ENCODE measurements at regions not wholly inside any gene's neighbourhood (a gene's known extent, or its start where the extent isn't known, plus 50 kb on each side); places are given as distances from the start of the nearest gene placed in this dataset.

- no peak overlapping the region for H3K27ac ChIP-seq
- TF ChIP-seq, protein P1, sequence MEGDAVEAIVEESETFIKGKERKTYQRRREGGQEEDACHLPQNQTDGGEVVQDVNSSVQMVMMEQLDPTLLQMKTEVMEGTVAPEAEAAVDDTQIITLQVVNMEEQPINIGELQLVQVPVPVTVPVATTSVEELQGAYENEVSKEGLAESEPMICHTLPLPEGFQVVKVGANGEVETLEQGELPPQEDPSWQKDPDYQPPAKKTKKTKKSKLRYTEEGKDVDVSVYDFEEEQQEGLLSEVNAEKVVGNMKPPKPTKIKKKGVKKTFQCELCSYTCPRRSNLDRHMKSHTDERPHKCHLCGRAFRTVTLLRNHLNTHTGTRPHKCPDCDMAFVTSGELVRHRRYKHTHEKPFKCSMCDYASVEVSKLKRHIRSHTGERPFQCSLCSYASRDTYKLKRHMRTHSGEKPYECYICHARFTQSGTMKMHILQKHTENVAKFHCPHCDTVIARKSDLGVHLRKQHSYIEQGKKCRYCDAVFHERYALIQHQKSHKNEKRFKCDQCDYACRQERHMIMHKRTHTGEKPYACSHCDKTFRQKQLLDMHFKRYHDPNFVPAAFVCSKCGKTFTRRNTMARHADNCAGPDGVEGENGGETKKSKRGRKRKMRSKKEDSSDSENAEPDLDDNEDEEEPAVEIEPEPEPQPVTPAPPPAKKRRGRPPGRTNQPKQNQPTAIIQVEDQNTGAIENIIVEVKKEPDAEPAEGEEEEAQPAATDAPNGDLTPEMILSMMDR (IDR thresholded peaks at IDR 0.05; ENCODE audit: low read depth, low read length), result no peak
Observed at GRCh38 chr3:170772175-170772574, 97.8 kb downstream of the RPL22L1 start.

DNA sequence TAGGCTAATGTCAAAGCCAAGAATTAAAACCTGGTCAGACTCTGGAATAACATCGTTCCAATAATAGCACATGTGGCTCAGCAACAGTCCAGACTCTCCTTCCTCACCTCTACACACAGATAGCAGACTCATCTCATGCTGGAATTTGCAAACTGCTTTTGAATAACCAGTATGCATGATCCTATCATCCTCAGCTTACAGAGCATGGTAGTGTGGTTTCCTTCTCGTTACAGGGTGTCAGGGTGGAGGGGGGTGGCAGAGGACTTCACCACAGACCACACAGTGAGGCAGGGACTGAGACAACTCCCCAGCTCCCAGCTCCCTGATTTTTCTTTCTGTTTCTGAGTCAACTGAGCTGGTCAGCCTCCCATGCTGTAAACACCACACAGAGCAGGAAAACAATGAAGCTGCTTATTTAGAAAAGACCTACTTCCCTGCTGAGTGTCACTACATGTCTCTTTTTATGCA, 101.6 kb downstream of the RPL22L1 start:
- Histone ChIP-seq H3K27me3 (ENCODE audit: insufficient read depth, low read depth, severe bottlenecking) (no peaks in the 10 kb centered on the region), H3K27ac (no peak overlapping the region), H3K4me3 (ENCODE audit: low read depth, low read length) (no peak overlapping the region), H3K36me3 (no peaks in the 10 kb centered on the region), H3K9me3 (ENCODE audit: severe bottlenecking) (no peaks in the 10 kb centered on the region)
- no peak for DNase-seq
- TF ChIP-seq, protein P1 (IDR thresholded peaks at IDR 0.05; ENCODE audit: low read depth, low read length), result no peak

More at GRCh38 chr3:170772175-170772574, 97.8 kb downstream of the RPL22L1 start:
- H3K36me3 ChIP-seq, result no peaks in the 10 kb centered on the region
- no peak overlapping the region for H3K4me3 ChIP-seq (ENCODE audit: low read depth, low read length)
- DNase-seq, result no peak
- no peaks in the 10 kb centered on the region for H3K9me3 ChIP-seq (ENCODE audit: severe bottlenecking)
- no peaks in the 10 kb centered on the region for H3K27me3 ChIP-seq (ENCODE audit: insufficient read depth, low read depth, severe bottlenecking)

GRCh38 chr3:170767576-170767941, 102.4 kb downstream of the RPL22L1 start:
- TF ChIP-seq, protein P1 (IDR thresholded peaks at IDR 0.05; ENCODE audit: low read depth, low read length), result no peak
- Histone ChIP-seq H3K4me3 (ENCODE audit: low read depth, low read length) (no peak overlapping the region), H3K9me3 (ENCODE audit: severe bottlenecking) (no peaks in the 10 kb centered on the region), H3K27me3 (ENCODE audit: insufficient read depth, low read depth, severe bottlenecking) (no peaks in the 10 kb centered on the region), H3K27ac (no peak overlapping the region), H3K36me3 (no peaks in the 10 kb centered on the region)
- no peak for DNase-seq

- TF ChIP-seq, protein P1 (IDR thresholded peaks at IDR 0.05; ENCODE audit: low read depth, low read length), result no peak
- Histone ChIP-seq H3K9me3 (ENCODE audit: severe bottlenecking) (no peaks in the 10 kb centered on the region), H3K27me3 (ENCODE audit: insufficient read depth, low read depth, severe bottlenecking) (no peaks in the 10 kb centered on the region), H3K36me3 (no peaks in the 10 kb centered on the region), H3K27ac (no peak overlapping the region), H3K4me3 (ENCODE audit: low read depth, low read length) (no peak overlapping the region)
- DNase-seq, result no peak
Observed at GRCh38 chr3:170766823-170767575, 103.0 kb downstream of the RPL22L1 start.

DNA sequence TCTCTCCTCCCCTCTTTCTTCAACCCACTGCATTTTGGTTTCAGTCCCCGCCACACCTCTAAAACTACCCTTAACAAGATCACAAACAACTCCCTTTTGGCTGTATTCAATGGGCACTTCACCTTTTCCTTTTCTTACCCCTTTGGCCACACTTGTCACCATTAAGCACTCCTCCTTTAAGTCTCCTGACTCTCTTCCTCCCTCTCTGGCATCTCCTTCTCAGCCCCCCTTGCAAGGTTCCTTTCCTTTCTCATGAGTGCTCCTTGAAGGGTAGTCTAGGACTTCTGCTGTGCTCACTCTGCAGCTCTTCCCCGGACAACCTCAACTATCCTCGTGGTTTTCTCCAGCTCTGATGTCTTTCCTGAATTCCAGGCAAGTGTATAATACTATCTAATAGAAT, 103.7 kb downstream of the RPL22L1 start:
- no peaks in the 10 kb centered on the region for H3K36me3 ChIP-seq
- TF ChIP-seq, protein P1 (IDR thresholded peaks at IDR 0.05; ENCODE audit: low read depth, low read length), result no peak
- no peak overlapping the region for H3K27ac ChIP-seq
- H3K4me3 ChIP-seq (ENCODE audit: low read depth, low read length), result no peak overlapping the region
- no peak for DNase-seq
- no peaks in the 10 kb centered on the region for H3K27me3 ChIP-seq (ENCODE audit: insufficient read depth, low read depth, severe bottlenecking)
- no peaks in the 10 kb centered on the region for H3K9me3 ChIP-seq (ENCODE audit: severe bottlenecking)

Data from WERI-Rb-1 (cell line).